GM19240 (cell line): ENCODE measurements at regions not wholly inside any gene's neighbourhood (a gene's known extent, or its start where the extent isn't known, plus 50 kb on each side); places are given as distances from the start of the nearest gene placed in this dataset.

Experiments
- DNase-seq: peaks from one replicate; pipeline ENCODE4 v3.0.0; 2011; ENCODE audit warnings: low spot score; ENCODE audit not compliant: insufficient read length

DNA sequence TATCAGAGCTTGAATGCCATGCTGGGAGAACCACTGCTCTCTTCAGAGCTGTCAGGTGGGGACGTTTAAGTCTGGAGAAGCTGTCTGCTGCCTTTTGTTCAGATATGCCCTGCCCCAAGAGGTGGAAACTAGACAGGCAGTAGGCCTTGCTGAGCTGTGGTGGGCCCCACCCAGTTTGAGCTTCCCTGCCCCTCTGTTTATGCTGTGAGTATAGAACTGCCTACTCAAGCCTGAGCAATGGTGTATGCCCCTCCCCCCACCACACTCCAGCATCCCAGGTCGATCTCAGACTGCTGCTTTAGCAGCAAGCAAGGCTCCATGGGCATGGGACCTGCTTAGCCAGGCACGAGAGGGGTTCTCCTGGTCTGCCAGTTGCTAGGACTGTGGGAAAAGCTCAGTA, 362.3 kb downstream of the FAM170A start:
- no peak for DNase-seq

DNA sequence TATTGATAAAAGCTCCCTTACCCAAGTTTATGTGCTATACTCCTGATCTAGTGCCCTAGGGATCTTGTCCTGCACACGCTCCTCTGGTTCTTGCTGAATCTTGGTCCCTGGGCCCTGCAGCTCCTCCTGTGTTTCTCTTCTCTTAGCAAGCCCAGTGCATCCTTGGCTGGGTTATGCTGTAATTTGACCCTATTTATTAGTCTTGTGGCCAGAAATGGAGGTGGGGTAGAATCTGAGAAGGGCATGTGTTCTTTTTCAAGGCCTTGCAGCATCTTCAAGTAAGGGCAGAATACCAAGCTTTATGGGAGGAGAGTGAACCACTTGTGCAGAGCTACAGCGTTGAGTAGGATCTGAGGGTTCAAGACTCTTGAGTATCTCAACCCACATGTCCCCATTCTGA, 366.8 kb downstream of the FAM170A start:
- DNase-seq: no peak

DNA sequence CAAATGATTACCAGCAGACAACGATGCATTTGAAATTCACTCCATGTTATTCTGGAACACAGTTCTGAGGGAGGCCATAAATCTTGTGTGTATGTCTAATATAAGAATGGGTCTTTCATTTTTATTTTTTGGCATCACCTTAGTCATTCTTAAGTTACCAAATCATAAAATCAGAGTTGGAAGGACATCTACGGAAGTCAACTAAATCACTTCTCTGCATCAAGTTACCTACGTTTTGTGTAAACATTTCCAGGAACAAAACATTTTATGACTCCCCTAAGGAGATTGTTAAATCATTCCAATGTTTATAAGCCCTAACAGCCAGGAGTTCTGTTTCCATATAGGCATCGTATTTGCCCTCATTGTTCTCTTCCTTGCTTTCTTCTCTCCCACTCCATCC, 378.2 kb downstream of the FAM170A start:
- no peak for DNase-seq

DNA sequence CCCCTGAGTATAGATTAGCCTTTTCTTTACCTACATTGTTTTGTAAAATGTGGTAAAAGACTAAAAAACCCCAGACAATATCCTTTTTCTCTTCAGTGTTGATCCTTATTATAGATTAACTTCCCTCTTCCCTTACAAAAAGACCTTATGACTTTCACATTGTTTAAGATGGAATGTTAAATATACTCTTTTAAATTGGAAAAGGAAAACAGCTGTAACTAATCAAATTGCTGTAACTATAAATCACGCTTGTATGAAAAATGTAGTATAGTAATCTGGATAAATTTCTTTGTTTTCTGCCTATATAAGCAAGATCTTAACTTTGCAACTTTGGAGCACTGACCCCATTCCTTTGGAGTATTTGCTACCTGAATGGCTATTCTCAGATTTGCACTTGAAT, 383.1 kb downstream of the FAM170A start:
- DNase-seq: no peak

DNA sequence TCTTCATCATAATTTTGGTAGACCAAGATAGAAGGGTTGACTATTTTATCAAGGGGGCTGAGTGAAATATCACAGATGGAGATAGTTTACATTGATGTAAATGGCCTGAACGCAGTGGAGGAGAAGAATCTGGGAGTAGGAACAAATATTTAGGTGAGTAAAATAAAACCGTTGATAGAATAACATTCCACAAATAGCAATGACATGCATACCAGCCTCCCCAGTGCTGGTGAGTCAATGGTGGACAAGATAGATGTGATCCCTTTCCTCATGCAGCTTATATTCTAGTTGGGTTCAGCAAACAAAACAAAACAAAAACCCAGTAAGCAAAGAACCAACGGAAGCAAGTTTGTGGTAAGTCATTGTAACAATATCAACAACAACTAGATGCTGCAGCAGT, 385.2 kb downstream of the FAM170A start:
- no peak for DNase-seq

DNA sequence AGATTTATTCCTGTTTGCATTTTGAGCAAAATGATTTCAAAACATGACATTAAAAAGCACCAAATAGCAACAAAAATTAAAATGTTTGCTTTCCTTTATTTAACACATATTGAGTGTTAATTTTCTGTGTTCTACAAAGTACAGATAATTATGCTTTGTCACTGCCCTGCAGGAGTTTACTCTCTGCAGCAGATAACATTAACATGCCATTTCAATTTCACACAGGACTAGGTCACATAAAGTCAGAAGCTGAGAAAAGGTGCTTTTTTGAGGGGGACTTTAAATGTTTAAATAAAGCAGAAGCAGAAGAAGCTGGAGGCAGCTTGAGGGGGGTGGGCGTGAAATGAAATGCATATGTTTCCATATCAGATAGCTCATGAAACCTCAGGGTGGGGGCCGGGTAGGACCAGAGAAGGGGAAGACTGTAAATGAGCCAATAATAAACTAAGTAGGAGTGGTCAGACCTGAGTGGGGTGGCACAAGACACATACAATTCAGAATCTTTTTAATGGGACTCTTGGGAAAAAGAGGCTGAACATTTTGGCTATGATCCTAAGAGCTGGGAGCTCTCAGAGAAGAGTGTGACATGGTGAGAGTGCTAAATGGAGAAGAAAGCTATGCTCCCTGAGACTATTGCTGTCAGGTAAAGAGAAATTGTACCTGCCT, 387.5 kb downstream of the FAM170A start:
- no peak for DNase-seq

DNA sequence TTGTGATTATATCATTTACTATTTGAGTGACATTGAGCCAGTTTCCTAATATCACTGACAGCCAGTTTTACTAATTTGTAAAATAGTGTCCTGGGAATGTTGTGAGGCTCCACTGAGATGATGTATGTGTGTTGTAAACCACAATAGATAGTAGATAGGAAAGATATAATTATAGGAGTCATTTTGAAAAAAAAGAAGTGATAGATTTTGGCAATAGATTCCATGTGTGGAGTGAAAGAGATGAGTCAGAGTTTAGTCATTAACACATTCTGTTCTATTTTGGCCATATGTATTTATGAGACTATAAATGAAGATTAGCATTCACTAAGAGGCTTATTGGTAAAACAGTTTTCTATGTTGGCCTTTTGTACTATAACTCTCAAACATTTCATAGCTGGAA, 388.2 kb downstream of the FAM170A start:
- no peak for DNase-seq

DNA sequence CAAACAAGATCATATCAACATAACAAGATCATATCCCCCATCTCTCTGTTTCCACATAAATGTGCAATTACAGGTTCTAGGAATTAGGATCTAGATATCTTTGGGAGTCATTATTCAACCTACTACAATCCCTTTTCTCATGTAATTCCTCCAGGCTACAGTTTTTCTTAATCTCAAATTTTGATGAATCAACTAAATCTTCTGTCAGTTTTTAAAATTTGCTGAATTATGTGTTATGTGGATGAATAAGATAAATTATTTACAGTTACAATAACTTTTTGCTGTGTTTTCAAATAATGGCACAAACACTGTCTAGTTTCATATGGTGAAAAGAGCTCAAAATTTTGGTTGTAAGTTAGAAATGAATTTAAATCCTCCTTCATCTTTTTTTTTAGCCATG, 405.8 kb downstream of the FAM170A start:
- DNase-seq: no peak

DNA sequence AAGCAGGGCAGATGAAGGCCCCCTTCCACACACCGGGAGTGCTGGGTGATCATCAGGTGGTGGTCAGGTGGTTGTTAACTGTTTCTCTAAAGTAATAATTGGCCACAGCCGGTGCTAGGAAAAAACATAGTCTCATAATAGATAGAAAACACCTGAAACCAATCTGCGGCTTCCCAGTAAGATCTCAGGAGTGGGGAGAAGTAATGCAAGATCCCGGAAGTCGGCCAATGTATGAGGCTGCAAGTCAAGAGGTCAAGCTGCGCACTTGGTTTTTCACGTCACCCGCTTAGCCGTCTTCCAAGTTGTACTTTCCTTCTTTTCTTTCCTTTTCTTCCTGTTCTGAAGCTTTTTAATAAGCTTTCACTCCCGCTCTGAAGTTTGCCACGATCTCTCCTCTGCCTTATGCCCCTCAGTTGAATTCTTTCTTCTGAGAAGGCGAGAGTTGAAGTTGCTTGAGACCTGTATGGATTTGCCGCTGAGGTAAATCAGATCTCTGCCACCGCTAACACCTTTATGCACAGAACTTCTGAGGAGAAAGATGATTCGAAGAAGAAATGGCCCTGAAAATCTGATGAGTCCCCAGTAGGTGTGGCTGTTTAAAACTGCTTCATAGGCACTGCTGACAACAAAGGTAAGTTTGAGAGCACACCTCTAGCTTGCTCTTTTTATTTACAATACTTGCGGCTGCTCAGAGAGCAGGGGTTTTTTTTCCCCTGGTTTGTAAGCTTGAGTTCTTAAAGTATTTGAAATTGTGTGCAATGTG, 406.6 kb downstream of the FAM170A start:
- DNase-seq: no peak

DNA sequence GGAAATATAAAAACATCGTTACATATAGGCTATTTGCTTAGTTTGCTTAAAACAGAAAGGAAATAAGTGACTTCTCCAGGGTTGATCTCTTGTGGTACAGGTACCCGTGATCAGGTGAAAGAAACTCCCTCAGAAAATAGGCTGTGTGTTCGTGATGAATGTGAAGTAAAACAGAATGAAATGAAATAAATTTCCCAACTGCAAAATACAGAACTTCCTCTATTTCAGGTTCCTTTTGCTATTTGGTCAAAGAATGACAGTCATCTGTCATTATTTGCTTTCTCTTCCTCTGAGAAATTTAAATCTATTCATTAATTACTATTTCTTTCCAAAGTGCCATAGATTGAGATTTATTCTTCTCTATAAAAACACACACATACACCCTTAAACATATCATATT, 408.1 kb downstream of the FAM170A start:
- no peak for DNase-seq

DNA sequence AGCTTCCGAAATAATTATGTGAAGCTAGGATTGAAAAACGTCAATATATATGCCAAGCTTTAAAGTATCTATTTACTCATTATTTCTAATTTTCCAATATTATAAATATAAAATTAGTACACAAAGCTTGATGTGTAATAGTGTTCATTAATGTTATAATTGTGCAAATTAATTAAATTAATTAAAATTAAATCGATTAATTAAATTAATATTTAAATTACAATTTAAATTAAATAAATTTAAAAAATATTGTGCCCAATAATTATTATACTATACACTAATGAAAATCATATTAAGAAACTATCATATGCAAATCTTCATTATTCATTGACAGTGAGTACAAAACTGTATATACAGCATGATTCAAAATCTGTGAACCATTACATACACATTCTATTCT, 409.8 kb downstream of the FAM170A start:
- DNase-seq: no peak

DNA sequence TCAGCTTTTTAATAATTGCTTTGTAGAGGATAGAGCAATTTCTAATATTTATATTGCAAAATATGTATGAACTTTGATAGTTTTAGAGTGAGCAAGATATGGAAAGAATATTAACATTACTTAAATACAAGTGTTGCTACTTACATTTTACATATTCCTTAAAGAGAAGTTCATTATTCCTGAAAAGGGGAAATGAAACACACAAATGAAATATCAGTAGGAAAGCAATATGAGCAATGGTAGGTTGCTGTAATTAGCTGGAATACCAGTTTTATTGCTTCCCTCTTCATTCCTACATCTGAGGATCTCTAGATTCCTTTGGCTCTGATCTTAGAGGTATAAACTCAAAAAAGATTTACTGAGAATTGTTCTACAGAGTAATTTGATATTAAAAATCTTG, 414.1 kb downstream of the FAM170A start:
- no peak for DNase-seq

DNA sequence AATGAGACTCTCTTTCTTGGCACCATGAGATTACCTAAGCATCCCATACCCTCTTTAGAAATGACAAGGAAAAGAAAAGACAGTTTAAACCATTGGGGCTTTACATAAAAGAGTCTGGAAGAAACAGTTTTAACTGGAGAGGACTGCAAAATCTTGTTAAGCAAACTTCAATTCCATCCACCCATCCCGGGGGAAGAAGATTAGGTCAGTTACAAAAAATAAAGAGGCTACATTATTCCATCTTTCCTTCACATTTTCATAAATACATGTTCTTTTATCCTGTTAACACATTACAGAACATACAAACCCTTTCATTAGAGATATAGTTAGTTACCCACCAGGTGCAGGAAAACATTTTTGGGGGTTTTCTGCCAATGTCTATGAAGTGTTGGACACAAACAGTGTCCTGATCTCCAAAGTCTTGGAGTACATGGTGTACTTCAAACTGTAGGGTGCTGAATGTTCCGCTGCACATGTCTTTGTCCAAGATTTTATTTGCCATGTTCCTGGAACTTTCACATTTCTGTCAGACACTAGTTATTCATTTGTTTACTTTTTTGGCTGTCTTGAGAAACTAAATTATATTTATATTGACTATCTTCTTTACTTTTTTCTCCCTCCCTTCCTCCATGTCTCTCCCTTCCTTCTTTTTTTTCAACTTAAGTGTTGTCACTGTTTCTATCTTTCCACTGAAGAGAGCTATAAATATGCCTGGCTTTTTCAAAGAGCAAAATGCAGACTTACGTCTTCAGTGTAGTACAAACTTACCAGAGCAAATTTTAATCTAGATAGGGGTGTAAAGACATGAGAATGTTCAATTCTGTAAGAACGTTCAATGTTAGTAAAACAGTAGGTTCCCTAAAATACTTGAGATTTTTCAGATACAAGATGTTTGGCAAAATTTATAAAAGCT, 410.9 kb upstream of the PRR16 start:
- no peak for DNase-seq

DNA sequence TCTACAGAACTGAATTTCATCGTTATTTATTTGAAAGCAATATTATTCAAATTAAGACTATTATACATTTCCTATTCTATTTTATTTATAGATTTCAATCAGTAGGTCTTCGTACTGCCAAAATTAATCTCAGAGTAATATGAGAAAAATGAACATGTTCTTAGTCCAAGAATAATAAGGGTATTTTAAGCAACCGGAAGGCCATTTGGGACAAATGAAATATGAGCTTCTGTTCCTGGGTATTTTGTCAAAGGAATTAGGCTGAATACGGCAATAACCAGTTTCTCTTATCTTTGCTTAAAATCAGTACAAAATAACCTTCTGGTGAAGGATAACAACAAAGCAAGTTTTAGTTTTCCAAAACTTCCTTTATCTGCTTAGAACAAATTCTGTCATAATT, 410.3 kb upstream of the PRR16 start:
- no peak for DNase-seq

DNA sequence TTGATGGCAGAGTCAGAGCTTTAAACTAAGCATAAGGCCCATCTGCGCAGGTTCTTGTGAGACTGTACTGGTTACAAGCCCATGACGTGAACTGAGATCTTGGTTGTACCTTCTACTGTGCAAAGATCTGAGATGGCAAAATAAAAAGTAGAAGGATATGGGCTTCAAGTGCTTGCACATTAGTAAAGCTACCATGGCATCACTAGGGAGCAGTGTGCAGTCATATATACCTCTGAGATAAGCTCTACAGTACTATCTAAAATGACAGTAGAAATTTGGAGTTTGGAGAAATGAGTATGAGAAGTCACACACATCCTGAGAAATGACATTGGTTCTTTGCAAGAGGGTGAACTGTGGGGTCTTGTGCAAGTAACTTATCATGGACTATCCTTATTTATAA, 408.2 kb upstream of the PRR16 start:
- no peak for DNase-seq

DNA sequence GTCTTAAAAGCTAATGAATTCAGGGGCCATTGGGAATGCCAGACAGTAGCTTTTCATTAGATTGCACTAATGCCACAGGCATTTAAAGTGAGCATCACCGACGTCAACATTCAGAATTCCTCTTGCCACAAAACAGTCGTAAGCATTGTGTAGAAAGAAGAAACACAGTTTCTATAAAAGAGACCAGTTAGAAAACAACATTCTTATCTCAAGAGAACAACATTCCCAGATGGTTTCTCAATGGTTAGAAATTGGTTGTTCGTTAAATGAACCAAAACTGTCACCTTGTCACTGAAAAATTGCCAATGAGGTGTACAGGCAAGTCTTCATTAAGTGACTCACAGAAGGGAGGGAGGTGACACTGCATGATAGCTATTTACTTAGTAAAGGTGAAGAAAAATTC, 401.6 kb upstream of the PRR16 start:
- no peak for DNase-seq

DNA sequence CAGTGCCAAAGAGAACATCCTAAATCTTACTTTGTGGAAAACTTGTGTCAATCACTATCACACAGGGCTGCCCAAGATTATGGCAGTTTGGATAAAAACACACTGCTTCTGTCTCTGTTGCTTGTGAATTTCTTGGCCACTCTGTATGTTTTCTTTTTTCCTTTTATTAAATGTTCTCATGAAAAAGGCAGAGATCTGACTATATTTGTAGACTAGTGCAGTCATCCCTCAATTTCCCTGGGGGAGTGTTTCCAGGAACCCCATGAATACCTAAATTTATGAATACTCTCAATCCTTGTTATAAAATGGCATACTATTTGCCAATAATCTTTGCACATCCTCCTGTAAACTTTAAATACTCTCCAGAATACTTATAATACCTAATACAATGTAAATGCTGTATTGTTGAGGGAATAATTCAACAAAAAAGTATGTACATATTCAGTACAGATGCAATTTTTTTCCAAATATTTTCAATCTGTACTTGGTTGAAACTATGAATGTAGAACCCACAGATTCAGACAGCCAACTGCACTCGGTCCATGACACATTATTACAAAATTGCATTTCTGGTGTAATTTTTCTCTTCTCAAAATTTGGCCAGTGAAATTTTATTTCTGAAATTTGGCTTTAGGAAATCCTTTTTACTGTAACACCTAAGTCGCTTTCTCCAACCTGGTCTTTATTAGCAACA, 391.9 kb upstream of the PRR16 start:
- no peak for DNase-seq

DNA sequence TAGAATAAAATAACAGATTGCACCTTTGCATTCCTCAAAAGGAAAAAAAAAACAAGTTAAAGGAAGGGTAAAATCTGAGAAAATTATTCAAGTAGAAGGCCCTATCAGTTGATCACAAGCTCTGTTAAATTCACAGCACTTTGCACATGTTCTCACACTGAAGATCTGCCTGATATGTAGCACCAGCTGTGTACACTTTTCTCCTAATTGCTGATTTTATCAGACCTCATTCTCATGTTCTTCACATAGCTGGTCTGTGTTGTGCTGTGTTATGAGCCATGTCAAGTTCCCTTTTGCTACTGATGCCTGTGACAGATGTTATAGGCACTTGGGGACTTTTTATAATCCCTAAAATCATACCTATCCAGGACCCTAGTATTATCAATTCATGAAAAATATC, 390.4 kb upstream of the PRR16 start:
- no peak for DNase-seq

DNA sequence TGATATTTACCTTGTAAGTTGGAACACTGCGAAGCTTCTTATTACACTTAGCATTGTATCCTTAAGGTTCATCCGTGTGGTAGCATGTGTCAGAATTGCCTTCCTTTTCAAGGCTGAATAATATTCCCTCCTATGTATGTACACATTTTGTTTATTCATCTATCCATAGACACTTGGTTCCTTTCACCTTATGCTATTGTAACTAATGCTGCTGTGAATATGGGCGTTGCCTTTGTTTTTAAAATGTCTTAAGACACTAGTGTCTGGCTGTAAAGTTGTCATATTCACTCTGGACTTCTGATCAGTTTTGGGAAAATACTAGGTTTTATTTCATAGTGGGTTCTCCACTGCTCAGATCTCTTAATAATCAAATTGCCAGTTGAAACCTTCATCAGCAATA, 383.3 kb upstream of the PRR16 start:
- no peak for DNase-seq

DNA sequence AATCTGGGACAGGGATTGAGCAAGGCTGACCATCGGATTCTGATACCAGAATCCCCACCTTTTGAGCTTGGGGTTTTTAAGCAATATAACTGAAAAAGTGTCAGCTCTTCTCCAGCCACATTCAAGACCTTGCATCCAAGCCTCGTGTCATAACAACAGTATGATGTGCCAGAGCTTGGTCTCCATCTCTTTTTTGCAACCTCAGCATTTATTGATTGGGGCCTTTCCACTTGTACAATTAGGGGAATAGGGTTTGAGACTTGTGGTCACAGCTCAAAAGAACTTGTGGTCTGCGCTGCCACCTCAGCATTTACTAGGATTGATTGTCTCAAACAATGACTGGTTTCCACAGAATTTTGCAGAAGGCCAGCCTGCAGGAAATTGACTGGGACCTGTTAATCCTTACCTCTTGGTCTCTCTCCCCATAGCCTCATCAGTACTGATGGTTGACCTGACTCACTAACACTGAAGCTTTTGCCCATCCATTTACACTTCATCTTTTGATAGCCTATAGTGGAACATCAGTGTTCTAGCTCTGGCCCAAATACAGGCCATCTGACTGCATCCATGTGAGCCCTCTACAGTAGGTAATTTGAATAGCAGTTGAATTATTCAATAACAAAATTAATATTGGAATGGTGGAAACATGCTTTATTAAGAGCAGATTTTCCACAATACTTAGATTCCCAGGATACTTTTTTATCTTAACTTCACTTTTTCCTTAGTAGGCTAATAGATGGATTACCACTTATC, 381.6 kb upstream of the PRR16 start:
- no peak for DNase-seq
